ACC112 (cell line): ENCODE measurements at regions not wholly inside any gene's neighbourhood (a gene's known extent, or its start where the extent isn't known, plus 50 kb on each side); places are given as distances from the start of the nearest gene placed in this dataset.

Source experiments
- H2AFZ ChIP-seq: fragments of 200-600 bp; sonication (generic); one replicate; pipeline ENCODE4 v1.6.0; 2017; ENCODE audit warnings: antibody characterized with exemption, low read length; ENCODE audit not compliant: unreplicated experiment
- H3K27ac ChIP-seq: fragments of 200-600 bp; sonication (generic); 2 replicates; pipeline ENCODE4 v1.5.1; 2014; ENCODE audit warnings: low read depth, mild to moderate bottlenecking, antibody characterized with exemption, low read length, moderate library complexity
- H3K27me3 ChIP-seq: fragments of 200-600 bp; sonication (generic); 2 replicates; pipeline ENCODE4 v1.6.1; 2014; ENCODE audit warnings: mild to moderate bottlenecking, antibody characterized with exemption, low read length, moderate library complexity, mixed read lengths; ENCODE audit not compliant: insufficient read depth
- H3K36me3 ChIP-seq: fragments of 200-600 bp; sonication (generic); 2 replicates; pipeline ENCODE4 v1.6.1; 2016; ENCODE audit warnings: mild to moderate bottlenecking, antibody characterized with exemption, low read length, moderate library complexity, mixed read lengths; ENCODE audit not compliant: insufficient read depth
- H3K4me1 ChIP-seq: fragments of 200-600 bp; sonication (generic); one replicate; pipeline ENCODE4 v1.6.1; 2016; ENCODE audit warnings: low read length, mixed read lengths; ENCODE audit not compliant: insufficient read depth, unreplicated experiment, control insufficient read depth
- H3K4me3 ChIP-seq: fragments of 200-600 bp; sonication (generic); 2 replicates; pipeline ENCODE4 v1.5.1; 2014; ENCODE audit warnings: mild to moderate bottlenecking, low read depth, low read length
- H3K79me2 ChIP-seq: fragments of 200-600 bp; sonication (generic); one replicate; pipeline ENCODE4 v1.6.0; 2016; ENCODE audit warnings: low read length; ENCODE audit not compliant: control insufficient read depth, unreplicated experiment, insufficient read depth

GRCh38 chr7:42812779-42813178 is 99.1 kb downstream of the C7orf25 start:
- no peaks in the 10 kb centered on the region for H3K79me2 ChIP-seq
- H3K27ac ChIP-seq: no peak overlapping the region
- no peak overlapping the region for H3K4me3 ChIP-seq
- peaks cover 9% of the 10 kb centered on the region; the same call in 1 of the 2 replicates for H3K27me3 ChIP-seq
- no peak overlapping the region for H2AFZ ChIP-seq
- no peaks in the 10 kb centered on the region for H3K36me3 ChIP-seq
- no peaks in the 10 kb centered on the region for H3K4me1 ChIP-seq

- H3K79me2 ChIP-seq: no peaks in the 10 kb centered on the region
- H3K36me3 ChIP-seq: no peaks in the 10 kb centered on the region
- 0 out of 2 replicates have a peak, but pooled peaks cover 6% of the 10 kb centered on the region for H3K27me3 ChIP-seq
- no peaks in the 10 kb centered on the region for H3K4me1 ChIP-seq
- no peak overlapping the region for H3K27ac ChIP-seq
- no peak overlapping the region for H2AFZ ChIP-seq
- no peak overlapping the region for H3K4me3 ChIP-seq
These were observed 106.3 kb downstream of the C7orf25 start for GRCh38 chr7:42805601-42806000.

- no peak overlapping the region for H2AFZ ChIP-seq
These were observed 117.2 kb downstream of the C7orf25 start for GRCh38 chr7:42794673-42795072.

GRCh38 chr7:42792841-42793240 is 119.0 kb downstream of the C7orf25 start:
- Histone ChIP-seq H3K27ac (no peak overlapping the region), H3K79me2 (no peaks in the 10 kb centered on the region), H3K27me3 (0 out of 2 replicates have a peak, but pooled peaks cover 4% of the 10 kb centered on the region), H3K4me3 (no peak overlapping the region), H3K4me1 (no peaks in the 10 kb centered on the region), H2AFZ (no peak overlapping the region), H3K36me3 (no peaks in the 10 kb centered on the region)

More at GRCh38 chr7:42794673-42795072, 117.2 kb downstream of the C7orf25 start:
- Histone ChIP-seq H3K36me3 (no peaks in the 10 kb centered on the region), H3K27ac (no peak overlapping the region), H3K4me3 (no peak overlapping the region), H3K27me3 (0 out of 2 replicates have a peak, but pooled peaks cover 4% of the 10 kb centered on the region), H3K4me1 (no peaks in the 10 kb centered on the region), H3K79me2 (no peaks in the 10 kb centered on the region)

- no peak overlapping the region for H2AFZ ChIP-seq
- H3K4me3 ChIP-seq: no peak overlapping the region
- H3K27ac ChIP-seq: no peak overlapping the region
- H3K79me2 ChIP-seq: no peaks in the 10 kb centered on the region
- no peaks in the 10 kb centered on the region for H3K4me1 ChIP-seq
- H3K27me3 ChIP-seq: no peaks in the 10 kb centered on the region
- H3K36me3 ChIP-seq: no peaks in the 10 kb centered on the region
These were observed 121.7 kb downstream of the C7orf25 start for GRCh38 chr7:42790196-42790595.

GRCh38 chr7:42774436-42774835 is 137.4 kb downstream of the C7orf25 start:
- Histone ChIP-seq H2AFZ (no peak overlapping the region), H3K36me3 (no peaks in the 10 kb centered on the region), H3K27ac (no peak overlapping the region), H3K79me2 (no peaks in the 10 kb centered on the region), H3K4me1 (peaks cover 12% of the 10 kb centered on the region), H3K27me3 (no peaks in the 10 kb centered on the region), H3K4me3 (no peak overlapping the region)

GRCh38 chr7:42770114-42770513 is 141.8 kb downstream of the C7orf25 start:
- peaks cover 12% of the 10 kb centered on the region for H3K4me1 ChIP-seq
- H2AFZ ChIP-seq: no peak overlapping the region
- H3K27me3 ChIP-seq: no peaks in the 10 kb centered on the region; the same call in 1 of the 2 replicates
- H3K27ac ChIP-seq: no peak overlapping the region
- no peaks in the 10 kb centered on the region for H3K79me2 ChIP-seq
- H3K36me3 ChIP-seq: no peaks in the 10 kb centered on the region
- no peak overlapping the region for H3K4me3 ChIP-seq

GRCh38 chr7:42768045-42768444 is 143.8 kb downstream of the C7orf25 start:
- no peak overlapping the region for H3K4me3 ChIP-seq
- H3K36me3 ChIP-seq: no peaks in the 10 kb centered on the region
- H2AFZ ChIP-seq: no peak overlapping the region
- H3K27me3 ChIP-seq: peaks cover 16% of the 10 kb centered on the region
- peaks cover 12% of the 10 kb centered on the region for H3K4me1 ChIP-seq
- no peak overlapping the region for H3K27ac ChIP-seq
- H3K79me2 ChIP-seq: no peaks in the 10 kb centered on the region

- Histone ChIP-seq H3K4me3 (no peak overlapping the region), H3K27me3 (peaks cover 16% of the 10 kb centered on the region)
These were observed 145.0 kb downstream of the C7orf25 start for GRCh38 chr7:42766782-42767423.

GRCh38 chr7:42765931-42766330 is 145.9 kb downstream of the C7orf25 start:
- H3K27ac ChIP-seq: no peak overlapping the region
- H3K4me1 ChIP-seq: peaks cover 12% of the 10 kb centered on the region
- peaks cover 16% of the 10 kb centered on the region for H3K27me3 ChIP-seq
- H3K79me2 ChIP-seq: no peaks in the 10 kb centered on the region
- H2AFZ ChIP-seq: no peak overlapping the region
- H3K36me3 ChIP-seq: no peaks in the 10 kb centered on the region
- H3K4me3 ChIP-seq: no peak overlapping the region

More at GRCh38 chr7:42766782-42767423, 145.0 kb downstream of the C7orf25 start:
- Histone ChIP-seq H3K79me2 (no peaks in the 10 kb centered on the region), H3K36me3 (no peaks in the 10 kb centered on the region), H2AFZ (no peak overlapping the region), H3K27ac (no peak overlapping the region), H3K4me1 (peaks cover 12% of the 10 kb centered on the region)

GRCh38 chr7:42763137-42763551 is 148.7 kb downstream of the C7orf25 start:
- Histone ChIP-seq H3K27me3 (peaks cover 20% of the 10 kb centered on the region), H3K4me3 (no peak overlapping the region), H3K79me2 (no peaks in the 10 kb centered on the region), H3K4me1 (no peaks in the 10 kb centered on the region), H2AFZ (no peak overlapping the region), H3K36me3 (no peaks in the 10 kb centered on the region), H3K27ac (no peak overlapping the region)
